ENCODE measurements at regions not wholly inside any gene's neighbourhood (a gene's known extent, or its start where the extent isn't known, plus 50 kb on each side); places are given as distances from the start of the nearest gene placed in this dataset.

GRCh38 chr6:95228636-95229035, 348.7 kb upstream of the MANEA start:
- TF ChIP-seq POLR2A (IDR thresholded peaks at IDR 0.05) (no peak), CTCF (IDR thresholded peaks at IDR 0.05 in 8 of 11, conservative IDR thresholded peaks at IDR 0.05 in 3 of 11) (no peak), POLR2AphosphoS5 (IDR thresholded peaks at IDR 0.05) (no peak)
